Transverse colon (tissue), 4 donors: ENCODE measurements at regions not wholly inside any gene's neighbourhood (a gene's known extent, or its start where the extent isn't known, plus 50 kb on each side); places are given as distances from the start of the nearest gene placed in this dataset.
A peak's percentile ranks its signal among the peaks of the same experiment; 100 is the strongest.

Experiments
- DNase-seq: peaks from one replicate; pipeline ENCODE4 v3.0.0-alpha.2; 2019
- H3K27ac ChIP-seq, 4 donors: fragments of 200-600 bp; sonication (generic); 2 replicates each; pipeline ENCODE4 v1.5.1; 2016 to 2018; ENCODE audit warnings: inconsistent platforms in 4 of 4
- H3K27me3 ChIP-seq: fragments of 200-600 bp; sonication (generic); 2 replicates; pipeline ENCODE4 v1.5.1; 2017; ENCODE audit warnings: inconsistent platforms
- H3K36me3 ChIP-seq, 4 donors: fragments of 200-600 bp; sonication (generic); 2 replicates each; pipeline ENCODE4 v1.5.1; 2017 to 2019; ENCODE audit warnings: inconsistent platforms in 4 of 4
- H3K4me1 ChIP-seq, 4 donors: fragments of 200-600 bp; sonication (generic); 2 replicates each; pipeline ENCODE4 v1.5.1; 2017 to 2020; ENCODE audit warnings: inconsistent platforms in 4 of 4
- H3K4me3 ChIP-seq, 4 donors: fragments of 200-600 bp; sonication (generic); 1 replicate in 1 of 4; 2 replicates in 3 of 4; pipeline versions ENCODE4 v1.5.1 to v1.6.1; 2017 to 2019; ENCODE audit warnings: inconsistent platforms in 4 of 4
- H3K9me3 ChIP-seq, 2 donors: fragments of 200-600 bp; sonication (generic); 2 replicates each; pipeline ENCODE4 v1.5.1; 2017 to 2019; ENCODE audit warnings: inconsistent platforms in 2 of 2
- CTCF ChIP-seq, 5 experiments: fragments of 200-600 bp in 3 of 5; fragments of 450-650 bp in 2 of 5; sonication (generic) in 3 of 5; IDR thresholded peaks; 1 replicate in 2 of 5; 2 replicates in 3 of 5; pipeline ENCODE4 v1.5.1; 2016 to 2017; ENCODE audit warnings: antibody characterized with exemption in 5 of 5, inconsistent platforms in 3 of 5, mild to moderate bottlenecking in 2 of 5, moderate library complexity in 1 of 5
- EP300 ChIP-seq: sonication (generic); formaldehyde crosslinking; IDR thresholded peaks from one replicate; pipeline ENCODE4 v1.6.1; 2017; ENCODE audit warnings: antibody characterized with exemption, low read depth
- POLR2A ChIP-seq: fragments of 450-650 bp; IDR thresholded peaks from one replicate; pipeline ENCODE4 v1.6.1; 2016; ENCODE audit warnings: antibody characterized with exemption, mild to moderate bottlenecking, moderate library complexity
- POLR2AphosphoS5 ChIP-seq, 3 donors: sonication (generic); formaldehyde crosslinking; IDR thresholded peaks; one replicate each; pipeline ENCODE4 v1.6.1; 2016; ENCODE audit warnings: antibody characterized with exemption in 3 of 3
- WGBS, 2 donors: methylation state at CpG; one replicate each; pipeline ENCODE4 v1.1.5; 2018; ENCODE audit warnings: low coverage in 1 of 2; 5-methylcytosine and 5-hydroxymethylcytosine counted together
- in situ Hi-C, 4 donors: fragments of 200-750 bp; cut with MboI; loops; one replicate each; pipeline versions ENCODE4 v1.15.0 to v1.15.1; 2017; ENCODE audit warnings: low sequenced_read_pairs in 3 of 4, low pct_ligation_motif_present in 1 of 4, low pct_unique_long_range_greater_than_20kb in 1 of 4
- intact Hi-C: fragments of 100-400 bp; cut with DNase I; formaldehyde crosslinking; loops from one replicate; pipeline ENCODE4 v1.15.1; 2023; ENCODE audit warnings: low total_unique reads

GRCh38 chr7:46751471-46751870, 830.4 kb upstream of the IGFBP3 start:
- intact Hi-C loops, result no loop called here
- in situ Hi-C loops, result no loop called here
- Histone ChIP-seq H3K9me3 (no peaks in the 10 kb centered on the region), H3K27ac (peak overlapping the region in 1 of 4 donors; percentile 51), H3K4me1 (peaks cover 0 to 10% (median 0%) of the 10 kb centered on the region in 4 donors), H3K4me3 (no peak overlapping the region), H3K27me3 (no peaks in the 10 kb centered on the region), H3K36me3 (no peaks in the 10 kb centered on the region)
- DNase-seq, result no peak
- 78 to 92% methylated on average over 4 of the region's 4 CpGs for WGBS, 2 donors
- TF ChIP-seq POLR2A (no peak), EP300 (no peak), CTCF (IDR thresholded peaks at IDR 0.05) (no peak), POLR2AphosphoS5 (IDR thresholded peaks at IDR 0.05) (no peak)

GRCh38 chr7:46750321-46750865, 829.3 kb upstream of the IGFBP3 start:
- in situ Hi-C loops, result no loop called here
- 67 to 83% methylated on average over 1 to 4 of the region's 4 CpGs for WGBS, 2 donors
- H3K4me3 ChIP-seq, result no peak overlapping the region

GRCh38 chr7:46747869-46748576, 827.0 kb upstream of the IGFBP3 start:
- no peak overlapping the region for H3K4me3 ChIP-seq
- intact Hi-C loops, result no loop called here
- WGBS, 2 donors, result 84 to 85% methylated on average over 5 to 6 of the region's 6 CpGs
- TF ChIP-seq CTCF (IDR thresholded peaks at IDR 0.05), result no peak
- TF ChIP-seq POLR2AphosphoS5 (IDR thresholded peaks at IDR 0.05), result no peak
- no peak for TF ChIP-seq EP300
- no peak for TF ChIP-seq POLR2A
- no peaks in the 10 kb centered on the region for H3K9me3 ChIP-seq
- DNase-seq, result no peak
- no peaks in the 10 kb centered on the region for H3K27me3 ChIP-seq
- peaks cover 0 to 13% (median 0%) of the 10 kb centered on the region in 4 donors for H3K4me1 ChIP-seq
- no peaks in the 10 kb centered on the region for H3K36me3 ChIP-seq
- in situ Hi-C loops, result no loop called here
- no peak overlapping the region for H3K27ac ChIP-seq

More at GRCh38 chr7:46750321-46750865, 829.3 kb upstream of the IGFBP3 start:
- TF ChIP-seq CTCF (IDR thresholded peaks at IDR 0.05) (no peak), EP300 (no peak), POLR2A (no peak), POLR2AphosphoS5 (IDR thresholded peaks at IDR 0.05) (no peak)
- intact Hi-C loops, result no loop called here
- no peak for DNase-seq
- Histone ChIP-seq H3K27me3 (no peaks in the 10 kb centered on the region), H3K9me3 (no peaks in the 10 kb centered on the region), H3K4me1 (peaks cover 0 to 11% (median 0%) of the 10 kb centered on the region in 4 donors), H3K27ac (no peak overlapping the region), H3K36me3 (no peaks in the 10 kb centered on the region)

GRCh38 chr7:46746695-46747687, 825.9 kb upstream of the IGFBP3 start:
- in situ Hi-C loops, result no loop called here
- 73 to 84% methylated on average over 6 to 13 of the region's 13 CpGs for WGBS, 2 donors
- Histone ChIP-seq H3K4me3 (no peak overlapping the region), H3K9me3 (no peaks in the 10 kb centered on the region), H3K4me1 (peaks cover 0 to 6% (median 0%) of the 10 kb centered on the region in 4 donors), H3K27me3 (no peaks in the 10 kb centered on the region), H3K27ac (no peak overlapping the region), H3K36me3 (no peaks in the 10 kb centered on the region)
- TF ChIP-seq EP300 (no peak), POLR2AphosphoS5 (IDR thresholded peaks at IDR 0.05) (no peak)
- intact Hi-C loops, result no loop called here
- no peak for DNase-seq
